ENCODE measurements at regions not wholly inside any gene's neighbourhood (a gene's known extent, or its start where the extent isn't known, plus 50 kb on each side); places are given as distances from the start of the nearest gene placed in this dataset.

DNA sequence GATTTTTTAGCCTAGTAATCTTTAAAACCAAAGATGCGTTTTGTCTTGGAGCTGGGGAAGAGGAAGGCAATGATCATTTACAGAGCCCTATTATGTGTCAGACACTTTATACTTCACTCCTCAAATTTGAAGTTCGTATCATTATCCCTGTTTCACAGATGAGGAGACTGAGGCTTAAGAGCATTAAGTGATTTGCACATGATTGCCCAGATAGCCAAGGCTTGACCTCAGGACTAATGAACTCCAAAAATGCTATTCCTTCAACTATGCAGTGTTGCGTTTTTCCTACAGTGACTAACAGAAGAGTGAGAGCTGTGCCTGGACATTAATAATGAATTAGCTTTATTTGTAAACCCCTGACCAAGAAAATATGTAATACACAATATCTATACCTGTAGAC lies 136.8 kb upstream of the EEA1 start:
- H3K27me3 Mint-ChIP-seq (ENCODE audit: low read depth, unreplicated experiment): peaks cover 10% of the 10 kb centered on the region
- Histone ChIP-seq H3K9me3 (ENCODE audit: insufficient read depth, low read depth, low read length) (no peaks in the 10 kb centered on the region), H4K20me1 (ENCODE audit: insufficient read depth, low read length) (no peaks in the 10 kb centered on the region), H3K27ac (ENCODE audit: low read depth, low read length) (no peak overlapping the region), H2AFZ (ENCODE audit: low read depth, low read length) (no peak overlapping the region), H3K9ac (ENCODE audit: low read length) (no peak overlapping the region), H3K27me3 (ENCODE audit: insufficient read depth, low read length) (peaks cover 3% of the 10 kb centered on the region), H3K4me1 (ENCODE audit: insufficient read depth, low read length) (peaks cover 4% of the 10 kb centered on the region), H3K4me2 (ENCODE audit: low read length) (no peak overlapping the region), H3K79me2 (ENCODE audit: insufficient read depth, low read length) (no peaks in the 10 kb centered on the region), H3K36me3 (ENCODE audit: insufficient read depth, low read length) (no peaks in the 10 kb centered on the region), H3K4me3 (ENCODE audit: insufficient read depth, low read depth, low read length) (no peak overlapping the region)
- no peak for DNase-seq (ENCODE audit: low read depth)
- no peak overlapping the region for H3K27ac Mint-ChIP-seq (ENCODE audit: unreplicated experiment)
- peaks cover 4% of the 10 kb centered on the region for H3K4me1 Mint-ChIP-seq (ENCODE audit: low read depth, unreplicated experiment)
- peaks cover 3% of the 10 kb centered on the region for H3K9me3 Mint-ChIP-seq (ENCODE audit: unreplicated experiment)
- FAIRE-seq: no peak
- TF ChIP-seq, protein P1, sequence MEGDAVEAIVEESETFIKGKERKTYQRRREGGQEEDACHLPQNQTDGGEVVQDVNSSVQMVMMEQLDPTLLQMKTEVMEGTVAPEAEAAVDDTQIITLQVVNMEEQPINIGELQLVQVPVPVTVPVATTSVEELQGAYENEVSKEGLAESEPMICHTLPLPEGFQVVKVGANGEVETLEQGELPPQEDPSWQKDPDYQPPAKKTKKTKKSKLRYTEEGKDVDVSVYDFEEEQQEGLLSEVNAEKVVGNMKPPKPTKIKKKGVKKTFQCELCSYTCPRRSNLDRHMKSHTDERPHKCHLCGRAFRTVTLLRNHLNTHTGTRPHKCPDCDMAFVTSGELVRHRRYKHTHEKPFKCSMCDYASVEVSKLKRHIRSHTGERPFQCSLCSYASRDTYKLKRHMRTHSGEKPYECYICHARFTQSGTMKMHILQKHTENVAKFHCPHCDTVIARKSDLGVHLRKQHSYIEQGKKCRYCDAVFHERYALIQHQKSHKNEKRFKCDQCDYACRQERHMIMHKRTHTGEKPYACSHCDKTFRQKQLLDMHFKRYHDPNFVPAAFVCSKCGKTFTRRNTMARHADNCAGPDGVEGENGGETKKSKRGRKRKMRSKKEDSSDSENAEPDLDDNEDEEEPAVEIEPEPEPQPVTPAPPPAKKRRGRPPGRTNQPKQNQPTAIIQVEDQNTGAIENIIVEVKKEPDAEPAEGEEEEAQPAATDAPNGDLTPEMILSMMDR (IDR thresholded peaks at IDR 0.05; ENCODE audit: insufficient read depth, low read depth, low read length): no peak
- no peak for TF ChIP-seq EZH2 (IDR thresholded peaks at IDR 0.05; ENCODE audit: insufficient read depth, low read length)
- H3K36me3 Mint-ChIP-seq (ENCODE audit: low read depth, unreplicated experiment): no peaks in the 10 kb centered on the region
- H3K4me3 Mint-ChIP-seq (ENCODE audit: unreplicated experiment): no peak overlapping the region

DNA sequence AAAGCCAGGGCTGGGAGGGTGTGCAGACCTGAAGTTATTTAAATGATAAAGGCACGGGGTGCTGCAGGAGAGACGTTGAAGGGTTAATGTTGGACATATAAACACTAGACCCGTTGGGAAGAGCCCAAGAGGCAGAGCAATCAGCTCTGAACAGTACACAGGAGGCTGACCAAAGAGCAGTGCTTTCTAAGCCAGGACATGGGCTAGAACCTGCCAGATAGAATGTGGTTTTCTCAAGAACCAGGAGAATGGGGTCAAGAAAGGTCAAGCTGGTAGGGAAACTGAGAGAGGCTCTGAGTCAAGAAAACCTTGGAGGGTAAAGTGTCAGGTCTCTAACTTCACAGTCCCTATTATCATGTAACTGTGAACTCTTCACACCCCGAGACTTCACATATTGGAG lies 143.2 kb upstream of the EEA1 start:
- Mint-ChIP-seq H3K9me3 (ENCODE audit: unreplicated experiment) (peaks cover 7% of the 10 kb centered on the region), H3K27me3 (ENCODE audit: low read depth, unreplicated experiment) (peaks cover 7% of the 10 kb centered on the region), H3K27ac (ENCODE audit: unreplicated experiment) (no peak overlapping the region), H3K4me1 (ENCODE audit: low read depth, unreplicated experiment) (no peaks in the 10 kb centered on the region), H3K4me3 (ENCODE audit: unreplicated experiment) (no peak overlapping the region), H3K36me3 (ENCODE audit: low read depth, unreplicated experiment) (no peaks in the 10 kb centered on the region)
- H3K4me1 ChIP-seq (ENCODE audit: insufficient read depth, low read length): no peaks in the 10 kb centered on the region
- DNase-seq (ENCODE audit: low read depth) (no peak), FAIRE-seq (no peak)
- no peaks in the 10 kb centered on the region for H3K79me2 ChIP-seq (ENCODE audit: insufficient read depth, low read length)
- no peak overlapping the region for H3K9ac ChIP-seq (ENCODE audit: low read length)
- no peak overlapping the region for H3K4me2 ChIP-seq (ENCODE audit: low read length)
- TF ChIP-seq EZH2 (IDR thresholded peaks at IDR 0.05; ENCODE audit: insufficient read depth, low read length): no peak
- TF ChIP-seq, protein P1 (IDR thresholded peaks at IDR 0.05; ENCODE audit: insufficient read depth, low read depth, low read length): no peak
- no peak overlapping the region for H3K4me3 ChIP-seq (ENCODE audit: insufficient read depth, low read depth, low read length)
- no peak overlapping the region for H3K27ac ChIP-seq (ENCODE audit: low read depth, low read length)
- H4K20me1 ChIP-seq (ENCODE audit: insufficient read depth, low read length): no peaks in the 10 kb centered on the region
- no peaks in the 10 kb centered on the region for H3K9me3 ChIP-seq (ENCODE audit: insufficient read depth, low read depth, low read length)
- no peak overlapping the region for H2AFZ ChIP-seq (ENCODE audit: low read depth, low read length)
- no peaks in the 10 kb centered on the region for H3K27me3 ChIP-seq (ENCODE audit: insufficient read depth, low read length)
- H3K36me3 ChIP-seq (ENCODE audit: insufficient read depth, low read length): no peaks in the 10 kb centered on the region

DNA sequence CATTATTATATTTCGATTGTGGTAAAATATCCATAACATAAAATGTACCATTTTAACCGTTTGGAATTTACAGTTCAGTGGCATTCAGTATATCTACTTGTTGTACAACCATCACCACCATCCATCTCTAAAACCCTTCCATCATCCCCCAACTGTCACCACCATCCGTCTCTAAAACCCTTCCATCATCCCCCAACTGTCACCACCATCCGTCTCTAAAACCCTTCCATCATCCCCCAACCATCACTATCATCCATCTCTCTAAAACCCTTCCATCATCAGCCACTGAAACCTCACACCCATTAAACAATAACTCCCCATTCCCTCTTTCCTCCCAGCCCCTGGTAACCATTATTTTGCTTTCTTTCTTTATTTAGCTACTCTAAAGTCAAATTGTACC lies 144.2 kb upstream of the EEA1 start:
- no peaks in the 10 kb centered on the region for H3K27me3 ChIP-seq (ENCODE audit: insufficient read depth, low read length)
- Mint-ChIP-seq H3K4me3 (ENCODE audit: unreplicated experiment) (no peak overlapping the region), H3K4me1 (ENCODE audit: low read depth, unreplicated experiment) (peaks cover 5% of the 10 kb centered on the region), H3K9me3 (ENCODE audit: unreplicated experiment) (peaks cover 7% of the 10 kb centered on the region), H3K27me3 (ENCODE audit: low read depth, unreplicated experiment) (peaks cover 7% of the 10 kb centered on the region), H3K36me3 (ENCODE audit: low read depth, unreplicated experiment) (no peaks in the 10 kb centered on the region), H3K27ac (ENCODE audit: unreplicated experiment) (no peak overlapping the region)
- H3K9me3 ChIP-seq (ENCODE audit: insufficient read depth, low read depth, low read length): no peaks in the 10 kb centered on the region
- H3K9ac ChIP-seq (ENCODE audit: low read length): no peak overlapping the region
- no peaks in the 10 kb centered on the region for H4K20me1 ChIP-seq (ENCODE audit: insufficient read depth, low read length)
- FAIRE-seq (no peak), DNase-seq (ENCODE audit: low read depth) (no peak)
- H3K4me2 ChIP-seq (ENCODE audit: low read length): no peak overlapping the region
- no peak overlapping the region for H3K27ac ChIP-seq (ENCODE audit: low read depth, low read length)
- H3K4me1 ChIP-seq (ENCODE audit: insufficient read depth, low read length): no peaks in the 10 kb centered on the region
- H2AFZ ChIP-seq (ENCODE audit: low read depth, low read length): no peak overlapping the region
- TF ChIP-seq, protein P1 (IDR thresholded peaks at IDR 0.05; ENCODE audit: insufficient read depth, low read depth, low read length): no peak
- no peak for TF ChIP-seq EZH2 (IDR thresholded peaks at IDR 0.05; ENCODE audit: insufficient read depth, low read length)
- H3K79me2 ChIP-seq (ENCODE audit: insufficient read depth, low read length): no peaks in the 10 kb centered on the region
- no peaks in the 10 kb centered on the region for H3K36me3 ChIP-seq (ENCODE audit: insufficient read depth, low read length)
- H3K4me3 ChIP-seq (ENCODE audit: insufficient read depth, low read depth, low read length): no peak overlapping the region

All from astrocyte (in vitro differentiated cells and primary cell).